ENCODE measurements at regions not wholly inside any gene's neighbourhood (a gene's known extent, or its start where the extent isn't known, plus 50 kb on each side); places are given as distances from the start of the nearest gene placed in this dataset.

- Histone ChIP-seq H3K27me3 (no peaks in the 10 kb centered on the region), H3K4me3 (no peak overlapping the region), H3K9me3 (no peaks in the 10 kb centered on the region), H3K4me1 (no peaks in the 10 kb centered on the region), H3K27ac (no peak overlapping the region), H3K36me3 (no peaks in the 10 kb centered on the region)
- TF ChIP-seq CTCF (IDR thresholded peaks at IDR 0.05) (no peak), POLR2AphosphoS5 (IDR thresholded peaks at IDR 0.05) (no peak), POLR2A (IDR thresholded peaks at IDR 0.05) (no peak), EP300 (IDR thresholded peaks at IDR 0.05) (no peak)
- 31 to 67% methylated on average over 2 of the region's 2 CpGs for WGBS, 2 donors
- intact Hi-C loops (cut with DNase I), result no loop called here
- DNase-seq, result no peak
Observed at GRCh38 chr7:145331076-145331475, 495.2 kb upstream of the TPK1 start.

- H3K4me1 ChIP-seq, result no peaks in the 10 kb centered on the region
- no peaks in the 10 kb centered on the region for H3K27me3 ChIP-seq
- no peaks in the 10 kb centered on the region for H3K9me3 ChIP-seq
- H3K36me3 ChIP-seq, result no peaks in the 10 kb centered on the region
- no peak overlapping the region for H3K4me3 ChIP-seq
- H3K27ac ChIP-seq, result no peak overlapping the region
- WGBS, 2 donors, result 89 to 95% methylated on average over 1 of the region's 1 CpG
- DNase-seq, result no peak
- TF ChIP-seq CTCF (IDR thresholded peaks at IDR 0.05), result no peak
- no peak for TF ChIP-seq EP300 (IDR thresholded peaks at IDR 0.05)
- no peak for TF ChIP-seq POLR2AphosphoS5 (IDR thresholded peaks at IDR 0.05)
- no peak for TF ChIP-seq POLR2A (IDR thresholded peaks at IDR 0.05)
- intact Hi-C loops (cut with DNase I), result no loop called here
Observed at GRCh38 chr7:145327646-145328045, 491.8 kb upstream of the TPK1 start.

GRCh38 chr7:145324081-145324480 is 488.2 kb upstream of the TPK1 start:
- Histone ChIP-seq H3K4me3 (no peak overlapping the region), H3K27ac (no peak overlapping the region), H3K4me1 (no peaks in the 10 kb centered on the region), H3K36me3 (no peaks in the 10 kb centered on the region), H3K27me3 (no peaks in the 10 kb centered on the region), H3K9me3 (no peaks in the 10 kb centered on the region)
- WGBS, 2 donors, result 92 to 96% methylated on average over 21 of the region's 21 CpGs
- no peak for DNase-seq
- intact Hi-C loops (cut with DNase I), result no loop called here
- no peak for TF ChIP-seq POLR2AphosphoS5 (IDR thresholded peaks at IDR 0.05)
- TF ChIP-seq CTCF (IDR thresholded peaks at IDR 0.05), result no peak
- no peak for TF ChIP-seq EP300 (IDR thresholded peaks at IDR 0.05)

- intact Hi-C loops (cut with DNase I), result no loop called here
- no peaks in the 10 kb centered on the region for H3K4me1 ChIP-seq
- no peak for DNase-seq
- no peaks in the 10 kb centered on the region for H3K9me3 ChIP-seq
- no peak for TF ChIP-seq CTCF (IDR thresholded peaks at IDR 0.05)
- no peak for TF ChIP-seq POLR2AphosphoS5 (IDR thresholded peaks at IDR 0.05)
- no peak for TF ChIP-seq POLR2A (IDR thresholded peaks at IDR 0.05)
- TF ChIP-seq EP300 (IDR thresholded peaks at IDR 0.05), result no peak
- H3K4me3 ChIP-seq, result no peak overlapping the region
- H3K27me3 ChIP-seq, result no peaks in the 10 kb centered on the region
- WGBS, 2 donors, result 75 to 80% methylated on average over 2 of the region's 2 CpGs
- no peaks in the 10 kb centered on the region for H3K36me3 ChIP-seq
- H3K27ac ChIP-seq, result no peak overlapping the region
Observed at GRCh38 chr7:145313551-145313950, 477.7 kb upstream of the TPK1 start.

- H3K9me3 ChIP-seq, result no peaks in the 10 kb centered on the region
- H3K27ac ChIP-seq, result no peak overlapping the region
- no peaks in the 10 kb centered on the region for H3K27me3 ChIP-seq
- no peaks in the 10 kb centered on the region for H3K4me1 ChIP-seq
- no peaks in the 10 kb centered on the region for H3K36me3 ChIP-seq
- no peak overlapping the region for H3K4me3 ChIP-seq
- DNase-seq, result no peak
- WGBS, 2 donors, result 80 to 87% methylated on average over 1 of the region's 1 CpG
- TF ChIP-seq CTCF (IDR thresholded peaks at IDR 0.05) (no peak), POLR2AphosphoS5 (IDR thresholded peaks at IDR 0.05) (no peak)
- intact Hi-C loops (cut with DNase I), result no loop called here
Observed at GRCh38 chr7:145293754-145294153, 457.9 kb upstream of the TPK1 start.

All from sigmoid colon (tissue), 6 donors.